ENCODE measurements at regions not wholly inside any gene's neighbourhood (a gene's known extent, or its start where the extent isn't known, plus 50 kb on each side); places are given as distances from the start of the nearest gene placed in this dataset.
"Not testable (repeated sequence)": the region's sequence is repeated elsewhere in the genome, so short reads cannot be mapped to it uniquely, and the experiment has no call there.

GRCh38 chr5:124514956-124515355 is 231.5 kb downstream of the ZNF608 start:
- DNase-seq = no peak
- POLR2A ChIA-PET = no interaction called here
- no peak overlapping the region for H3K4me3 Mint-ChIP-seq
- CTCF ChIA-PET = no interaction called here
- no peaks in the 10 kb centered on the region for H3K36me3 Mint-ChIP-seq
- H3K27ac Mint-ChIP-seq = no peak overlapping the region
- no peaks in the 10 kb centered on the region for H3K4me1 Mint-ChIP-seq (ENCODE audit: low read depth)
- H3K9me3 Mint-ChIP-seq = no peaks in the 10 kb centered on the region
- intact Hi-C loops (cut with micrococcal nuclease) = no loop called here
- no peaks in the 10 kb centered on the region for H3K27me3 Mint-ChIP-seq

- intact Hi-C loops (cut with micrococcal nuclease) = no loop called here
- H3K36me3 Mint-ChIP-seq = no peaks in the 10 kb centered on the region
- CTCF ChIA-PET = no interaction called here
- no peak overlapping the region for H3K4me3 Mint-ChIP-seq
- POLR2A ChIA-PET = no interaction called here
- no peak overlapping the region for H3K27ac Mint-ChIP-seq
- H3K9me3 Mint-ChIP-seq = no peaks in the 10 kb centered on the region
- DNase-seq = no peak
- H3K4me1 Mint-ChIP-seq (ENCODE audit: low read depth) = no peaks in the 10 kb centered on the region
- no peaks in the 10 kb centered on the region for H3K27me3 Mint-ChIP-seq
Measured at GRCh38 chr5:124512952-124513632, 233.3 kb downstream of the ZNF608 start.

DNA sequence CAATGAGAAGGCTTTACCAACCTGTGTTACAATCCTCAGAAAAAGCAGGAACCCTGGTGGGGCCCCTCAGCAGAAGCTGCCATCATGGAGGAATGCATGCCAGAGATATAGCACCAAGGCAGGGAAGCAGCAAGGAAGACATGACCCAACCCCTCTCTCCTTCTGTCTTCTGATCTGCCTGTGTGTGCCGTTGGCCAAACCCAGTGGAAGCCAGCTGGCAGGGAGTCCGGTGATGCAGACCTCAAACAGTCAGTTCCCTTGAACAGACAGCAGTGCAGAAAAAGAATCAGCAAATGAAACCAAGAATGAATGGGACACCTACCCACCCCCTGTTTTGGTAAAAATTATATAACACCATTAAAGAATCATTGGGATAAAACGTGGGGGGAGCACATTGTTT is 234.2 kb downstream of the ZNF608 start:
- Mint-ChIP-seq H3K4me1 (ENCODE audit: low read depth) (no peaks in the 10 kb centered on the region), H3K9me3 (no peaks in the 10 kb centered on the region), H3K27ac (no peak overlapping the region), H3K27me3 (no peaks in the 10 kb centered on the region), H3K36me3 (no peaks in the 10 kb centered on the region), H3K4me3 (no peak overlapping the region)
- CTCF ChIA-PET = no interaction called here
- POLR2A ChIA-PET = no interaction called here
- intact Hi-C loops (cut with micrococcal nuclease) = no loop called here
- DNase-seq = no peak

GRCh38 chr5:124511791-124512190 is 234.6 kb downstream of the ZNF608 start:
- Mint-ChIP-seq H3K36me3 (no peaks in the 10 kb centered on the region), H3K27ac (no peak overlapping the region), H3K4me3 (no peak overlapping the region), H3K27me3 (no peaks in the 10 kb centered on the region), H3K4me1 (ENCODE audit: low read depth) (no peaks in the 10 kb centered on the region), H3K9me3 (no peaks in the 10 kb centered on the region)
- ChIA-PET POLR2A (no interaction called here), CTCF (no interaction called here)
- intact Hi-C loops (cut with micrococcal nuclease) = no loop called here
- no peak for DNase-seq

GRCh38 chr5:124507688-124508087 is 238.8 kb downstream of the ZNF608 start:
- DNase-seq = no peak
- H3K4me1 Mint-ChIP-seq (ENCODE audit: low read depth) = no peaks in the 10 kb centered on the region
- CTCF ChIA-PET = no interaction called here
- no peak overlapping the region for H3K27ac Mint-ChIP-seq
- POLR2A ChIA-PET = no interaction called here
- no peaks in the 10 kb centered on the region for H3K36me3 Mint-ChIP-seq
- no peaks in the 10 kb centered on the region for H3K9me3 Mint-ChIP-seq
- intact Hi-C loops (cut with micrococcal nuclease) = no loop called here
- no peaks in the 10 kb centered on the region for H3K27me3 Mint-ChIP-seq
- no peak overlapping the region for H3K4me3 Mint-ChIP-seq

DNA sequence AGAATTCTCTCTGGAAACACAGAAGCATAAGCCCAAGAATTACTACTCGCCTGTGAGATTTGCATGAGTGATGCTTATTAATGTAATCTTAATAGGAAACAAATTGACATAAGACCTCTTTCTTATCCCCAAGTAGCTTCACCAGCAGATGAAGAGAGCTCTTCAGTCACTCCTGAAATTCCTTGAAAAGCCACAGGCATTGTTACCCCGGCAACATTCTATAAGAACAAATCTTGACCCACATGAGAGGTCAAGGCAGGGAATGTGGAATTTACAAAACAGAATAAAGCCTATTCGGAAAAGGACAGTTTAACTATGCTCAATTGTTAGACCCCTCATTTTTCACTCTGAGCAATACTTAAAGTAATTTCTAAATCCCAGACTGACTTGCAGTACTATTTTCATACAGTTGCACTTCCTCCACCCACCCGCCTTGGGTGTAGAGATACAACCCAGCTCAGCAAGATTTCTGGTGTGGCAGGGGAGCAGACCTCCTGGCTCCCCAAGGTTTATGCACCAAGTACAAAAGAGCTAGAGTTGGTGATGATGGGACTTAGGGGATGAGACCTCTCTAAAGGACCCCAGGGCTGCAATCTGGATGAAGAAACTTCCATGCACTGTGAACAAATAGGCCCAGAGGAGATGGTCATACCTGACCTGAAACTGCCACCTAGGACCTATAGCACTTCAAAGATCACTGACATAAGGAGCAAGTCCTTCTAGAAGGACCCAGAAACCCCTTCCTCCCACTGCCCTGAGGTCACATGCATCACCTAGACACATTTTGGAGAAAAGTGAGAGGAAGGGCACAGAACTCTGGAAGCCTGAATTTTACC is 242.1 kb downstream of the ZNF608 start:
- no peaks in the 10 kb centered on the region for H3K9me3 Mint-ChIP-seq
- H3K4me1 Mint-ChIP-seq (ENCODE audit: low read depth) = no peaks in the 10 kb centered on the region
- DNase-seq = no peak
- no peaks in the 10 kb centered on the region for H3K27me3 Mint-ChIP-seq
- no peaks in the 10 kb centered on the region for H3K36me3 Mint-ChIP-seq
- H3K4me3 Mint-ChIP-seq = no peak overlapping the region
- ChIA-PET POLR2A (no interaction called here), CTCF (no interaction called here)
- H3K27ac Mint-ChIP-seq = no peak overlapping the region
- intact Hi-C loops (cut with micrococcal nuclease) = no loop called here

GRCh38 chr5:124502551-124502950 is 243.9 kb downstream of the ZNF608 start:
- Mint-ChIP-seq H3K4me3 (no peak overlapping the region), H3K4me1 (ENCODE audit: low read depth) (no peaks in the 10 kb centered on the region), H3K36me3 (no peaks in the 10 kb centered on the region), H3K9me3 (no peaks in the 10 kb centered on the region), H3K27ac (no peak overlapping the region), H3K27me3 (no peaks in the 10 kb centered on the region)
- no peak for DNase-seq
- ChIA-PET CTCF (no interaction called here), POLR2A (no interaction called here)
- intact Hi-C loops (cut with micrococcal nuclease) = no loop called here

GRCh38 chr5:124499818-124500217 is 246.6 kb downstream of the ZNF608 start:
- H3K4me3 Mint-ChIP-seq; CTCF ChIA-PET; H3K4me1 Mint-ChIP-seq (ENCODE audit: low read depth); intact Hi-C loops (cut with micrococcal nuclease); H3K36me3 Mint-ChIP-seq; POLR2A ChIA-PET; H3K27me3 Mint-ChIP-seq; DNase-seq; H3K27ac Mint-ChIP-seq; H3K9me3 Mint-ChIP-seq: not testable (repeated sequence)

GRCh38 chr5:124496968-124497367 is 249.5 kb downstream of the ZNF608 start:
- CTCF ChIA-PET; POLR2A ChIA-PET; H3K4me1 Mint-ChIP-seq (ENCODE audit: low read depth); H3K9me3 Mint-ChIP-seq; H3K4me3 Mint-ChIP-seq; H3K36me3 Mint-ChIP-seq; H3K27ac Mint-ChIP-seq; intact Hi-C loops (cut with micrococcal nuclease); DNase-seq; H3K27me3 Mint-ChIP-seq: not testable (repeated sequence)

GRCh38 chr5:124494540-124495116 is 251.8 kb downstream of the ZNF608 start:
- H3K9me3 Mint-ChIP-seq = peaks cover 14% of the 10 kb centered on the region
- no peak overlapping the region for H3K4me3 Mint-ChIP-seq
- intact Hi-C loops (cut with micrococcal nuclease) = no loop called here
- no peaks in the 10 kb centered on the region for H3K4me1 Mint-ChIP-seq (ENCODE audit: low read depth)
- H3K27me3 Mint-ChIP-seq = no peaks in the 10 kb centered on the region
- CTCF ChIA-PET = no interaction called here
- no peaks in the 10 kb centered on the region for H3K36me3 Mint-ChIP-seq
- H3K27ac Mint-ChIP-seq = no peak overlapping the region
- DNase-seq = no peak
- POLR2A ChIA-PET = no interaction called here

GRCh38 chr5:124492444-124493224 is 253.8 kb downstream of the ZNF608 start:
- Mint-ChIP-seq H3K9me3 (peaks cover 14% of the 10 kb centered on the region), H3K27ac (no peak overlapping the region), H3K36me3 (no peaks in the 10 kb centered on the region), H3K4me3 (no peak overlapping the region), H3K4me1 (ENCODE audit: low read depth) (no peaks in the 10 kb centered on the region), H3K27me3 (no peaks in the 10 kb centered on the region)
- CTCF ChIA-PET = no interaction called here
- intact Hi-C loops (cut with micrococcal nuclease) = no loop called here
- no peak for DNase-seq
- POLR2A ChIA-PET = no interaction called here

DNA sequence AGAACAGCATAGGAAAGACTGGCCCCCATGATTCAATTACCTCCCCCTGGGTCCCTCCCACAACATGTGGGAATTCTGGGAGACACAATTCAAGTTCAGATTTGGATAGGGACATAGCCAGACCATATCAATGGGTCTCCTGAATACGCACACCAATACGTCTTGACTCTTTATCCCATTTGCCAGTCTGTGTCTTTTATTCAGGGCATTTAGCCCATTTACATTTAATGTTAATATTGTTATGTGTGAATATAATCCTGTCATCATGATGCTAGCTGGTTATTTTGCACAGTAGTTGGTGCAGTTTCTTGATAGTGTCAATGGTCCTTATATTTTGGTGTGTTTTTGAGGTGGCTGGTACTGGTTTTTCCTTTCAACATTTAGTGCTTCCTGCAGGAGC is 256.1 kb downstream of the ZNF608 start:
- CTCF ChIA-PET; H3K27ac Mint-ChIP-seq; POLR2A ChIA-PET; intact Hi-C loops (cut with micrococcal nuclease); H3K36me3 Mint-ChIP-seq; H3K4me1 Mint-ChIP-seq (ENCODE audit: low read depth); DNase-seq; H3K4me3 Mint-ChIP-seq; H3K27me3 Mint-ChIP-seq: not testable (repeated sequence)
- H3K9me3 Mint-ChIP-seq = peaks cover 14% of the 10 kb centered on the region

All from activated CD4-positive, alpha-beta memory T cell treated with anti-CD3 and anti-CD28 coated beads for 36 hours (primary cell).